ENCODE measurements at regions not wholly inside any gene's neighbourhood (a gene's known extent, or its start where the extent isn't known, plus 50 kb on each side); places are given as distances from the start of the nearest gene placed in this dataset.
"Not testable (repeated sequence)": the region's sequence is repeated elsewhere in the genome, so short reads cannot be mapped to it uniquely, and the experiment has no call there.

DNA sequence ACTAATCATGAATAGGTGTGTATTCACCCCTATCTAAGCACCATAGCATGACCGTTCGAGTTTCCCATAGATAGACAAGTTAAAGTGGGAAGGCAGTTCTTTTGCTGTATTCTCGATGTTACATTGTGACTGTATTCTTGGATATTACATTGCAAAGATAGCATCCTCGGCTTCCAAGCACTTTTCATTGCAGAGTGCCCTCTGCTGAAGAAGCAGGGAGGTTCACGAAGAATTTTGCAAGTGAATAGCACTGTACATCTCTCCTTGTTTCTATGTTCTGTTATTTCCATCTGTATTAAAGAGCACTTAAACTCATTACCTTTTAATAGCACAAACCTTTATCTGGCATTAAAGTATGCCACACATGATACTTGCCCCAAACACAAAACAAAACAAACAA lies 426.7 kb upstream of the ARX start:
- no peak for DNase-seq

DNA sequence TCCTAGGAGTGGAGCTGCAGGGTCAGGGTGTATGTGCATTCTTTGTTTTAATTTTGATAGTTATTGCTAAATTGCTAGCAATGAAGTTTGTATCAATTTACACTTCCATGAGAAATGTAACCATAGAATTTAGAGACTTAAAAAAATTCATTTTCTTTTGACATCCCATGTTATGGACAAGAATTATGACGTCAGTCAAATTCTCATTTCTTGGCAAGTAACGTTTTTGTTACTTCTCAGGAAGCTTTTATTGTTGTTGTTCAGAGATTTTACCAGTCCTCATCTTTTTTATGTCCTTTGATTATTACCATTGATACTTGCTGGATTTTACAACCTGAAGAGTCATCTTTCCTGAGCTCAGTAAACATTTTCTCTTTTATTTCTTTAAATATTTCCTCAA lies 417.5 kb upstream of the ARX start:
- no peak for DNase-seq

DNA sequence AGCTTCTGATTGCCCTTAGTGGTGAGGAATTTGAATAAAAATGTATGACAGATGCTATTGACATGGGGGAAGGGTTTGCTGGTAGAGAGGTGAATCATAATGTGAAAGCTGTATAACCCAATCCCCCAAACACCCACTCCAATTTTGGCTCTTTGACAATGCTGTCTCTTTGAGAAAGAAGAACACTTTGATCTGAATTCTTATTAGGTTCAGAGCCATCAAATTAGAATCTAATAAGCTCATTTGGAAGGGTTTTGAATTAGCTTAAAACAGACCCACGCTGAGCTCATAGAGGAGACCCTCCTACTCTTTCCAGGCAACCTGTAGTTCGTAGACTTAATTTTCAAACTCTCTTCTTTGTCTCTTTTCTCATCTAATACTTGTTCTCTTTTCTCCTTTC lies 416.6 kb upstream of the ARX start:
- no peak for DNase-seq

DNA sequence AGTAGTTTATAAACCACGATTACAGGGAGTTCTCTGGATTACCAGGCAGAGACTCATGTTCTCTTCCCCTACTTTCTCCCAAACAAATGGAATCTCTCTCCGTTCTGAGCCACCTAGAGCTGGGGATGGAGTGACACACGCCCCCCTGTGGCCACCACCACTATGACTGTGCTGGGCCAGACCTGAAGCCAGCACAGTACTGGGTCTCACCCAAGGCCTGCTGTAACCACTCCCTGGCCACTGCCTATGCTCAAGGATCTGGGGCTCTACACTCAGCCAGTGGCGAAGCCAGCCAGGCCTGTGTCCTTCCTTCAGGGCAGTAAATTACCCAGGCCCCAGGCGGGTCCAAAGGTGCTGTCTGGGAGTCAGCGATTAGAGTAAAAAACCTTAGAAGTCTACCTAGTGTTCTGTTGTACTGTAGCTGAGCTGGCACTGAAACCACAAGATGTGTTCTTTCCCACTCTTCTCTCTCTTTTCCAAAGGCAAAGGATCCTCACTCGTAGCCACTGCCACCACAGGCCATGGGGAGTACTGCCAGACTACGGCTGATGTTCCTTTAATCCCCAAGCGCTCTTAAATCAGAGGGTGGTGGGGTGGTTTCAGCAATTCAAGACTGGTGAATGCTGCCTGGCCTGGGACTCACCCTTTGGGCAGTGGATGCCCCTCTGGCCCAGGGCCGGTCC lies 412.2 kb upstream of the ARX start:
- DNase-seq = no peak

DNA sequence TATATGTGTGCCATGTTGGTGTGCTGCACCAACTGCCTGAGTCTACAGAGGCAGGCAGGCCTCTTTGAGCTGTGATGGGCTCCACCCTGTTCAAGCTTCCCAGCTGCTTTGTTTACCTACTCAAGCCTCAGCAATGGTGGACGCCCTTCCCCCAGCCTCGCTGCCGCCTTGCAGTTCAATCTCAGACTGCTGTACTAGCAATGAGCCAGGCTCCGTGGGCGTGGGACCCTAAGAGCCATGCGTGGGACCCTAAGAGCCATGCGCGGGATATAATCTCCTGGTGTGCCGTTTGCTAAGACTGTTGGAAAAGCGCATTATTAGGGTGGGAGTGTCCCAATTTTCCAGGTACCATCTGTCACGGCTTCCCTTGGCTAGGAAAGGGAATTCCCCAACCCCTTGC lies 388.4 kb upstream of the ARX start:
- DNase-seq = not testable (repeated sequence)

DNA sequence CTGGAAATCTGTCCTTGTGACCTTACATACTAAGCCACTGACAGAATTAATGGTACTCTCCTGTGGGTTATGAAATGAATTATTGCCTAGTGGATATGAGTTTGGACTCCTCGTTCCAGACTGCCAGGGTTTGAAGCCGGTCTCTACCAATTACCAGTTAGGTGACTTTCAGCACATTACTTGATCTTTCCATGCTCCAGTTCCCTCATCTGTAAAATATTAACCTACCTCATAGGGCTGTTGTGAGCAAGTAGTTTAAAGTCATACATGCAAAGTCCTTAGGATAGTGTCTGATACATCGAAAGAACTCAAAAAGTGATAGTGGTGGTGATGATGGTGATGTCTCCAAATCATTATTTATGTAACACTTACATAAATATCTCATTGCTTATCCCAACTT lies 373.5 kb upstream of the ARX start:
- DNase-seq = no peak

DNA sequence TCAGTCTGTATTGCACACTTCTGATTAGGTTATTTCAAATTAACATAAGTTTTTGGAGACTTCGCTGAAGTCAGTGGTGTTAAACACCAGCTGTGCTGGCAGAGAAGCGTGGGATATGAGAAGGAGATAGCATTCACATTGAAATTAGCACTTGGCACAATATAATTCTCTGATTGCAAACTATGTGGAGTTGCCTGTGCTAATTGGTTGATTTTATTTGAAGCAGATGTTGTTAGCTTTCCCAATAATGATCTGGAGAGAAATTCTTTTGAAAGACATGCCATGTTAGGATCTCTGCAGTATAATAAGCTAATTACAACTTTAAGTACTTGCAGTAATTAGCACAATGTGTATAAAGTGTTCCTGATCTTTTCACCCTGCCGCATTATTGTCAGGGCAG lies 367.4 kb upstream of the ARX start:
- no peak for DNase-seq

DNA sequence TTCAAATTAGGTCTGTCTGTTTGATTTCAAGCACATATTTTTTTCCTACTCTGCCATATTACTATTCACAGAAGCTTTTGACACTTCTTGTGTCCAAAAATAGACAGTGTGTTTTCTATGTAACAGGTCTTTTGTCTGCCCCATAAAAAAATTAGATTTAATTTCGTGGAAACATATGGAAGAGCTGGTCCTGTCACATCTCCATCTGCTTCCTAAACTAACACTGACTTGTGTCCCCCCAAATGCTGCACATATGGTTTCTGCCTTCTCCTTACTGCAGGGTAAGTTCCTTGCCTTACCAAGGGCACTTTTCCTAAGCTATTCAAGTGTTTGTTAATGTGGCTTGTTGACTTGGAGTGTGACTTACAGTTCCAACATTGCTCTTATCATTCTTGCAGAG lies 340.7 kb upstream of the ARX start:
- no peak for DNase-seq

DNA sequence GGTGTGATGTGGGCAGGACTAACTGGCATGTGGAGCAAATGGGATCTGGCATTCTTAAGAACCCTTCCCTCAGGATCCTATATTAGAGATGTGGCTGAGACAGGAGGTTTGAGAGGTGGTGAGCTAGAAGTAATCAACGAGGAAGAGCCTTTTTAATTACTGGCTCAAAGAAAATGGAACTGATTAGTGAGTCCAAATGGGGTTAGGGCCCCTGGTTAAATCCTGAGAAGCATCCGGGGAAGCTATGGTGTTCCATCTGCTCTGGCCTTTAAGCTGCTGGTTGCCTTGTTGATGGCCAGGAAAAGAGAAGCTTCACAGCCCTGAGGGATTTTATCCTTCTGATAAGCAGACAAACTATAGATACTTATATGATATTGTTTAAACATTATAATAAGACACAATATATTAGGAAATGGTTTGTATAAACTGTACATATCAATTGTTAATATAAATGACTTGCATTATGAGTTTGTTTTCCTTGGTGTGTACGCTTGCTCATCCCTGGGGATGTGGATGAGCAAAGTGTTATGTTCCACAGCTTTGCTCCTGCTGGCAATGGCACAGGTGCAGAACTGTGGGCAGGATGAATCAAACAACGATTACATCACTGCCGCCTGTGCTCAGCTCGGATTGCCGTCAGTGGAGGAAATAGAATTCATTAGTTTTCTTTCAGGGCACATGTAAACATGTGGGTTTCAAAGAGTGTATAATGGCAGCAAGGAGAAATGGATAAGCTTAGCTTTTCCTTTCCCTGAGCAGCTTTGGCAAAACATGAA lies 328.6 kb upstream of the ARX start:
- DNase-seq = no peak

DNA sequence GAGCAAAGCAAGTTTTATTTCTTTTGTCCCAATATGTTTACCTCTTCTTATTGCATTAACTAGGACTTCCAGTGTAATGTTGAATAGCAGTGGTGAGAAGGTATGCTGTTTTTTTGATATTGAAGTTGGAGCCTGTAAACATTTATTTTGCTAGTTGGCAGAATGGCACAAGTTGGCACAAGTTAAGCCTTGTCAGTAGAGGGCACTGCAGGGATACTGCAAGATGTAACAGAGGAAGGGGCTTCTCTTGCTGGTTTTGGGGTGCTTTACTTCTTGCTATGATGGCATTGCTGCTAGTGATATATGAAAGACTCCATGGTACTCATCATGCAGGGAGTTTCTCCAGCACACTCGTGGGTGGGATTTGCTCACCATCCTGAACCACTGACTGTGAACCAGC lies 327.3 kb upstream of the ARX start:
- DNase-seq = no peak

DNA sequence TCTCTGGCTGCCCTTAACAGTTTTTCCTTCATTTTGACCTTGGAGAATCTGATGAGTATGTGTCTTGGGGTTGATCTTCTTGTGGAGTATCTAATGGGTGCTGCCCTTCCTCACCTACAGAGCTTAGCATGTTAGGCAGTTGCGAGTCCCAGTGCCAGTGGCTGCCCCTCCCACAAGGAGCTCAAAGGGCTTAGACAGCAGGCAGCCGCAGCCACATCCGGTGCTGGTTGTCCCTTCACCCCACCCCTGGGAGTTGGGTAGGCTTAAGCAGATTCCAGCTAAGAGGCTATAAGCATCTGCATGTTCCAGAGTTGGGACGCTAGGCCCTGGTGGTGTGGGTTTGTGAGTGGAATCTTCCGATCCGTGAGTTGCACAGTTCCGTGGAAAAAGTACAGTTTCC lies 322.1 kb upstream of the ARX start:
- DNase-seq = no peak

DNA sequence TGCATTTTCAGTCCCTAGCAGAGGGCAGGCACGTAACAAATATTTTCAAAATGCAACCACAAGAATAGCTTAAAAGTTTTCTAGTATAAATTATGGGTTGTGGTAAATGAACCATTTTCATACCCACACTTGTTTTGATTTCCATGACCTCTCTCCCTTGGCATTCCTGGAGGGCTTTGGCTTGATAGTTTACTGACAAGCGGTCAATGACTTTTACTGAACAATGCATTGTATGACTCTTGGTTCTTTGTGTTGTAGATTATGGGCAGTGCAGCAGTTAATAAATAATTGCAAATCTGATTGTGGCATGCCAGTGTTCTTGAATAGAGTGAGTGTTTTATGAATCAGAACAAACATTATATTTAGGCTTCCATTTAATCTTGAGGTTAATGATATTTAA lies 285.2 kb upstream of the ARX start:
- DNase-seq = no peak

DNA sequence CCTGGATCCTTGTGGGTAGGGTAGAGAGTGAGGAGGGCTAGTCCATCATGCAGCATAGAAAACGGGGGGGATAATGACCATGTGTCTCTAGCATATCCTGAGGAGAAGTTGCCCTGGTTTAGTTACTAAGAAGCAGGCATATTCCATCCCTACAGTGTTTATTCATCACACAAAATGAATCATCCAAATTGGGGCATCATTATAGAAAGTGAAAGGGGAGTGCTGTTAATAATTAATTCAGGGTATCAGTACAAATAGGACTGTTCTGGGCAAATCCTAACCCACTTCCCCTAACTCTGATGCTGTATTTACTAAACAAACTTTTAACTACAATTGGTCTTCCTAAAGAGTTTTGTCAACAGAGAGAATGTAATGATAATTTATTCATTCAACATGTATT lies 281.1 kb upstream of the ARX start:
- no peak for DNase-seq

DNA sequence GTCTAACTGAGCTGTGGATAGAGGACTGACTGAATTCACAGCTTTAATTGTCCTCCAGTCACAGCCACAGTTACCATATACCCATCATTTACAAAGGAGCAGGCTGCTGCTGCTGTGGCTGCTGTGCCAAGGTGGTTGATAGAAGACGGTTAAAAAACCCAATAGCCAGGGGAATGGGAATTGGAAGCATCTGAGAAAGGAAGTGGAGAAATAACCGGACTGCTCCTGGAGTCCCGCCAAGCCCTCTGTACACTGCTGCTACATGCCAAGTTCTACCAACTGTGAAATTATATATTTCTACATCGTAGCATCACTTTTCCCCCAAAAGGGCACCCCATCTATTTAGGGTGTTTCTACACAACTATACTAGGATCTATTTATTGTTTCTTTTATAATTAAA lies 279.7 kb upstream of the ARX start:
- no peak for DNase-seq

DNA sequence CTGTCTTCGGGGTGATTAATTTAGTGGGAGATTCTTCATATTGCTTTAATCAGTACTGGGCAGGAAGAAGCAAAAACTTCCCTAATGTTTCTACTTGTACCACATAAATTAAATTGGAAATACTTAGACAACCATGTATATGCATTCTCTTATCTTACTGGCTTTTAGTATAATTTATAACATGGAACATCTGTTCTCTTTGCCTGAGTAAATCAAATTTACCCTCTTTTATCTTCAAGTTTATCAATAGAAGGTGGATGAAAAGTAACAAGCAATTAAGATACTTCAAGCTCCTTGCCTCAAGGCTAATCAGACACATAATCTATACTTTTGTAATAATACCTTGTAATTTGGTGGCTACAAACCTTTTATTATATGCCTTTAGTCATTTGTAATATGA lies 274.4 kb upstream of the ARX start:
- DNase-seq = no peak

DNA sequence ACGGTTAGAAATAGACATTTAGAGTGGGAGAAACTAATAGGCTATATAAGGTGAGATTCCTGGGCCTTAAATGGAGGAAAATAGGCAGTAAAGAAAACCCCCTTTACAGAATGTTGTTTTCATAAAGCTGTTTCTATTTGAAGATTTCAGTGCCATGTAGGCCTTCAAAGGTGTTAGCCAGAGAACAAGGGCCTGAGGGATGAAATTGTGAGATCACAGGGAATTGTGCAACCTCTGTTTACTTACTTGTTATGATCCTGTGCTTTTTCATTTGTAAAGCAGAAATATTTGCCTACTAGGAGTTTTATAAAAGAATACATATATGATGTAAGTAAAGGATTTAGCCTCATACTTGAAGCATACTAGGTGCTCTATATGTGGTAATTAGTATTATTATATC lies 272.9 kb upstream of the ARX start:
- no peak for DNase-seq

DNA sequence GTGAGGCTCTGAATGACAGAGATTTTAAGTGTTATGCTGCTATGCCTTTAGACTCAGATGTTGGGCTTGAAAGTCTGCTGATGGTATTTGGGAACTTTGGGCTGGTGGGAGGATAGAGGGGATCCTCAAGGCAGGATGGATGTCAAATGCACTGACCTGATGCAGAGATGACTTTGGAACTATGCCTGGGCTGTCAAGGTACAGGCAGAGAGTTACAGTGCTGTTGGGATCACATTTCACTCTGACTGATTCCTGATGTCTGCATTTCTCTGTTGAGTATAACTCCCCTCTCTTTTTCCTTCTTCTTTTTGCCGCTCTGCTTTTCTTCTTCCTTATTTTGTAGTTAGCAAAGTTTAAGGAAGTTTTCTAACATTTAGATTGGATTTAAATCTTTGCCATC lies 271.8 kb upstream of the ARX start:
- no peak for DNase-seq

DNA sequence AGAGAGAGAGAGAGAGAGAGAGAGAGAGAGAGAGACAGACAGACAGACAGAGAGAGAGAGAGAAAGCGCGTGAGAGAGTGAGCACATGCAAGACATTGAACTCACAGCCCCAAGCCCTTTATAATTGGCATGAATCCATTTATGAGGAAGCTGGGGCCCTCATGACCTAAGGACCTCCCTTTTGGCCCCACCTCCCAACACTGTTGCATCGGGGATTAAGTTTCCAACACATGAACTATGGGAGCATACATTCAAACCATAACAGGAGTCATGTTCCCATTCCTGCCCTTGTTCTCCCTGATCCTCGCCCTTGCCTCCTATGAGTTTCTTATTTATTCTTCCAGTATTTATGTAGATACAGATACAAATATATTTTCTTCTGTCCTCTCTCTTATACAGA lies 269.8 kb upstream of the ARX start:
- no peak for DNase-seq

DNA sequence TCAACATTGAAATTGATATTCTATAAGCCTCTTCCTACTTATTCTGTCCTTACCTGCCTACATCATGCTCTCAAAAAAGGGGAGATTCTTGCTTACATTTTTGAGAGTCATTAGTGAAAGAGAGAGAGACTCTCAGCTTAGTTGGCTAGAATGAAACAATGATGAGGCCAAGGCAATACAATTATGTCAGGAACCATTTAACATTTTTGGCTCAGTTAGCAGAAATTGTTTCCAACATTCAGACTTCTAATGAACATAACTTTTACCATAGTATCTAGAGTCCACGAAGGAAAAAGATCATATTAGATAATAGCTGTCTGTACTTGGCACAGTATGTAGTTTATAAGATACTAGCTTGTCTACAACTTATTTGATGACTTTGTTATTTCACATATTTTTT lies 263.7 kb upstream of the ARX start:
- no peak for DNase-seq

DNA sequence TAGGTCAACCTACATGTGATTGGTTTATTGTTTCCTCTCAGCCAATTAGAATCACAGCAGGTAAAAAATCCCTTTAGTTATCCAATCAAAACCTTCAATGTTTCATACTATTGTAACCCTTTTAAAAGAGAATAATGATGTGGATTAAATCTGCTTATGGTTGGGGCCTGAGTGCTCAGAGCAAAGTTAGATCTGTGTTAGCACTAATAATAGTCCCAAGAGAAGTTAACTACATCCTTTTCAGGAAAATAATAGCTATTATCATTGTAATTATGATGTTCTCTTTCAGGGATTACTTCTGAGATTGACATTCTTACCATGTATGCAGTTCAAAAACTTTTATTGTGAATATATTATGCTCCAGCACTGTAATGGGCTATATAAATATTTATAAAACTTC lies 262.6 kb upstream of the ARX start:
- DNase-seq = no peak

DNA sequence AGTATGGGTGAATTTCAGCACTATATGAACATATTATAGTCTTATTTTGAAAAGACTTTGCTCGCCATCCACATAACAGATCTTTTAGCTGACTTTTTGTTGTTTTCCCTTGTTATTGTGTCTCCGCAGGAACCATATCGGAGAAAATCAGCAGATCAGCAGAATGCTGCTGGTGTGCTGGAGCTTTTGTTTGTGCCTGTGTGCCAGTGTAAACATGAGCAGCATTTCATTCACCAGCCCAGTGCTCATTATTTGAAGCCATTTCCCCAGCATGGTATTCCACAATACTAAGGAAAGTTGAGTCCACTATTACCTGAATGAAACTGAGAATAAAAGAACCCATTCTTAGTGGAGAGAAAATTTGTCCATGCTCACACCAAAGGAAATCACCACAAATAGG lies 261.8 kb upstream of the ARX start:
- DNase-seq = no peak

DNA sequence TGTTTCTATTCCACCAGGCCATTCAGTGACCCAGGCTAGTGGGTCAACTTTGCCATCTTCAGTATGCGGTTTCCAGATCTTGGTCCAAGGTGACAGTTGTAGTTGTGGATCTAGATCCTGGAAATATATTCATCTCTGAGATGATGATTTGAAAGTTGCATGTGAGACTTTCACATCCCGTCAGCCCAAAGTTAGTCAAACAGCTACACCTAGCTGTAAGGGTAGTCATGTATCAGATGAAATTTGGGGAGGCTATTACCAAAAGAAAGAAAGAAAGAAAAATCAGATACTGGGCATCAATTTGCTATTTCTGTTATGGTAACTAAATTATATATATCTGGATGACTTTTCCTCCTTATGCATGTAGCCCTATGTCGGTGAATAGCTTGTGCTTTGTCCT lies 259.4 kb upstream of the ARX start:
- DNase-seq = no peak

DNA sequence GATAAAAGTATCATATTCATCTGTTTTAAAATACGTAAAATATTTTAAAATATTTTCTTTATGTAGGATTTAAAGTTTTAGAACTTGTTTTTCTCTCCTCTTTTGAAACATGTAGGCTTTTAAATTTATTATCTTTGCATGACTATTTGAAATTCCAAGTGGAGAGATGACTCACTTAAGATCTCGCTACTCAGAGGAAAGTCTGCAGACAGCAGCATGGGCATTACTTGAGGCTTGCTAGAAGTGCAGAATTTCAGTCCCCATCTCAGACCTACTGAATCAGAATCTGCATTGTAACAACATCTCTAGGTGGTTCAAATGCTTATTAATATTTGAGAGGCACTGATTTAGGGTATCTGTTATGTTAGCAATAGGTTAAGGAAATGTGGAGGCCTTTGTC lies 225.7 kb upstream of the ARX start:
- DNase-seq = no peak

DNA sequence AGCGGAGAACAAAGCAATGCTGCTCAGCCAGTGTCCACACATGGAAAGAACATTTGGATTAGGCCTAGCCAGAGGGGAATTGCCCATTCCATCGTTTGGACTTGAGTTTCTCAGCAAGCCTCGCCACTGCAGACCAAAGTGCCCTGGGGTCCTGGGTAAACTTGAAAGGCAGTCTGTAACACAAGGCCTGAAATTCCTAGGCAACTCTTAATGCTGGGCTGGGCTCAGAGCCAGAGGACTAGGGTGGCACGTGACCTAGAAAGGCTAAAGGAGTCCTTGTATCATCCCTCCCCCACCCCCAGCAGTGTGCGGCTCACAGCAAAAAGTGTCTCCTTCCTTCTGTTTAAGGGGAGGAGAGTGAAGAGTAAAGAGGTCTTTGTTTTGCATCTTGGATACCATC lies 210.4 kb upstream of the ARX start:
- DNase-seq = no peak

DNA sequence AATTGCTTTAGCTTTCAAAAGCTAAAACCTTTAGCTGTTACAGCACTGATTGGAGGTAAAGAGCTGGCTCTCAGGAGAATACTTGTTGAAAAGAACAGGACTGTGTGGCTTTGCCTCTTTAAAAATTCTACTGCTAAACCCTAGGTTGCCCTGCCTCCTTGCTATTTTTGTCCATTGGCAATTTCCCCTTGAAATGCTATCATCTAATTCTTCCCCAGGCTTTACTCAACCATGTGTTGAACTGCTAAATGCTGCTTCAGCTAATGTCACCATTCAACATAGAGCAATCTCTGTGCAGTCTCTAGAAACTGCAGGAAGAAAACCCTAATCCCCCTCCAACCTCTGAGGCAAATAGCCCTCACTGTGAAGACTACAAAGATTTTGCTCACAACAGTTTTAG lies 203.7 kb upstream of the ARX start:
- no peak for DNase-seq
